ENCODE measurements at regions not wholly inside any gene's neighbourhood (a gene's known extent, or its start where the extent isn't known, plus 50 kb on each side); places are given as distances from the start of the nearest gene placed in this dataset.

- TF ChIP-seq CTCF (IDR thresholded peaks at IDR 0.05): no peak
- no peak for TF ChIP-seq EP300 (IDR thresholded peaks at IDR 0.05)
Measured at GRCh38 chr11:129612447-129612961, 203.1 kb upstream of the TMEM45B start.

Data from tibial nerve (tissue), 4 donors.